H1 (cell line): ENCODE measurements at regions not wholly inside any gene's neighbourhood (a gene's known extent, or its start where the extent isn't known, plus 50 kb on each side); places are given as distances from the start of the nearest gene placed in this dataset.

Source experiments
- BRCA1 ChIP-seq: IDR thresholded peaks from 2 replicates; pipeline ENCODE4 v1.6.1; 2012; ENCODE audit warnings: low read depth, low read length, improper control_type of control experiment
- CREB1 ChIP-seq: IDR thresholded peaks from 2 replicates; pipeline ENCODE4 v1.6.1; 2012; ENCODE audit warnings: inconsistent platforms
- EZH2 ChIP-seq: fragments of 200-600 bp; sonication (generic); IDR thresholded peaks from 2 replicates; pipeline ENCODE4 v1.7.1; 2012; ENCODE audit warnings: low read depth, mild to moderate bottlenecking, moderate library complexity, low read length, inconsistent platforms; ENCODE audit not compliant: severe bottlenecking
- POLR2AphosphoS5 ChIP-seq: IDR thresholded peaks from 2 replicates; pipeline ENCODE4 v1.6.1; 2011; ENCODE audit warnings: low read depth, low read length
- SIRT6 ChIP-seq: IDR thresholded peaks from one replicate; pipeline ENCODE4 v1.7.1; 2012; ENCODE audit warnings: low read length, inconsistent platforms
- TF ChIP-seq, protein P1 (sequence below): IDR thresholded peaks from 2 replicates; pipeline ENCODE4 v1.6.1; 2011; ENCODE audit warnings: low read length, improper control_type of control experiment

GRCh38 chr17:59483860-59484259, 81.5 kb upstream of the DHX40 start (continued):
- TF ChIP-seq EZH2 (no peak), POLR2AphosphoS5 (no peak), CREB1 (no peak), SIRT6 (no peak), BRCA1 (no peak)
- TF ChIP-seq, protein P1, sequence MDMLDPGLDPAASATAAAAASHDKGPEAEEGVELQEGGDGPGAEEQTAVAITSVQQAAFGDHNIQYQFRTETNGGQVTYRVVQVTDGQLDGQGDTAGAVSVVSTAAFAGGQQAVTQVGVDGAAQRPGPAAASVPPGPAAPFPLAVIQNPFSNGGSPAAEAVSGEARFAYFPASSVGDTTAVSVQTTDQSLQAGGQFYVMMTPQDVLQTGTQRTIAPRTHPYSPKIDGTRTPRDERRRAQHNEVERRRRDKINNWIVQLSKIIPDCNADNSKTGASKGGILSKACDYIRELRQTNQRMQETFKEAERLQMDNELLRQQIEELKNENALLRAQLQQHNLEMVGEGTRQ, result no peak
- TF ChIP-seq, all 59 proteins: peak for 0
